BE2C (cell line): ENCODE measurements at regions not wholly inside any gene's neighbourhood (a gene's known extent, or its start where the extent isn't known, plus 50 kb on each side); places are given as distances from the start of the nearest gene placed in this dataset.
"Not testable (repeated sequence)": the region's sequence is repeated elsewhere in the genome, so short reads cannot be mapped to it uniquely, and the experiment has no call there.

ENCODE experiments used
- DNase-seq: peaks from one replicate; pipeline ENCODE4 v3.0.0-alpha.2; 2020
- H3K27me3 ChIP-seq: fragments of 250-450 bp; sonication (Bioruptor Pico); 2 replicates; pipeline ENCODE4 v1.5.1; 2020; ENCODE audit warnings: mild to moderate bottlenecking
- H3K36me3 ChIP-seq: fragments of 250-450 bp; sonication (Bioruptor Pico); 2 replicates; pipeline ENCODE4 v1.5.1; 2020; ENCODE audit warnings: mild to moderate bottlenecking
- H3K4me1 ChIP-seq: fragments of 250-450 bp; sonication (Bioruptor Pico); 2 replicates; pipeline ENCODE4 v1.5.1; 2020
- H3K4me3 ChIP-seq: 2 replicates; pipeline ENCODE4 v1.5.1; 2011; ENCODE audit warnings: low read depth, low read length
- H3K9me3 ChIP-seq: fragments of 250-450 bp; sonication (Bioruptor Pico); 2 replicates; pipeline ENCODE4 v1.5.1; 2020
- TF ChIP-seq, protein P1 (sequence below): IDR thresholded peaks from 2 replicates; pipeline ENCODE4 v1.5.1; 2012; ENCODE audit warnings: mild to moderate bottlenecking, low read depth, low read length

DNA sequence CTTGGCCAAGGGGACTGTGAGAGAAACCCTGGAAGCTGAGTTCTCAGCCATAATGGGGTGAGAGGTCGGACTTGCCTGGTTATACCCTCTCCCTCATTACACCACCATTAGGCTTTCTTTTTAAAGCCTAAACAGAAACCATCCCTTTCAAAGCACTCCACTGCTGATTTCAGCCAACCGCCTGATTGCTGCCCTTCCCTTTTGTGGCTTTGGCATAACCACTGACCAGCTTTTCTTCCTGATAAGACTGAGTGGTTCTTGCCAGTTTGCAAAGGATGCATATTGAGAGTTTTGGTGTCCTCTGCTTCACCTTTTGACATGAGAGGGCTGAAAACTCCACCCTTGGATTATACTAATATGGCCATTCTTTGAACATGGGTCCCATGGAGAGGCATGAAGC, 308.2 kb upstream of the GOT2 start:
- no peak overlapping the region for H3K4me3 ChIP-seq
- DNase-seq = no peak
- H3K9me3 ChIP-seq = no peaks in the 10 kb centered on the region
- no peaks in the 10 kb centered on the region for H3K4me1 ChIP-seq
- H3K36me3 ChIP-seq = no peaks in the 10 kb centered on the region
- no peaks in the 10 kb centered on the region for H3K27me3 ChIP-seq
- TF ChIP-seq, protein P1, sequence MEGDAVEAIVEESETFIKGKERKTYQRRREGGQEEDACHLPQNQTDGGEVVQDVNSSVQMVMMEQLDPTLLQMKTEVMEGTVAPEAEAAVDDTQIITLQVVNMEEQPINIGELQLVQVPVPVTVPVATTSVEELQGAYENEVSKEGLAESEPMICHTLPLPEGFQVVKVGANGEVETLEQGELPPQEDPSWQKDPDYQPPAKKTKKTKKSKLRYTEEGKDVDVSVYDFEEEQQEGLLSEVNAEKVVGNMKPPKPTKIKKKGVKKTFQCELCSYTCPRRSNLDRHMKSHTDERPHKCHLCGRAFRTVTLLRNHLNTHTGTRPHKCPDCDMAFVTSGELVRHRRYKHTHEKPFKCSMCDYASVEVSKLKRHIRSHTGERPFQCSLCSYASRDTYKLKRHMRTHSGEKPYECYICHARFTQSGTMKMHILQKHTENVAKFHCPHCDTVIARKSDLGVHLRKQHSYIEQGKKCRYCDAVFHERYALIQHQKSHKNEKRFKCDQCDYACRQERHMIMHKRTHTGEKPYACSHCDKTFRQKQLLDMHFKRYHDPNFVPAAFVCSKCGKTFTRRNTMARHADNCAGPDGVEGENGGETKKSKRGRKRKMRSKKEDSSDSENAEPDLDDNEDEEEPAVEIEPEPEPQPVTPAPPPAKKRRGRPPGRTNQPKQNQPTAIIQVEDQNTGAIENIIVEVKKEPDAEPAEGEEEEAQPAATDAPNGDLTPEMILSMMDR = no peak

GRCh38 chr16:59039066-59039720, 305.1 kb upstream of the GOT2 start:
- H3K9me3 ChIP-seq = no peaks in the 10 kb centered on the region
- H3K4me1 ChIP-seq = no peaks in the 10 kb centered on the region
- no peak for DNase-seq
- H3K4me3 ChIP-seq = no peak overlapping the region
- no peaks in the 10 kb centered on the region for H3K36me3 ChIP-seq
- H3K27me3 ChIP-seq = no peaks in the 10 kb centered on the region
- TF ChIP-seq, protein P1 = no peak

DNA sequence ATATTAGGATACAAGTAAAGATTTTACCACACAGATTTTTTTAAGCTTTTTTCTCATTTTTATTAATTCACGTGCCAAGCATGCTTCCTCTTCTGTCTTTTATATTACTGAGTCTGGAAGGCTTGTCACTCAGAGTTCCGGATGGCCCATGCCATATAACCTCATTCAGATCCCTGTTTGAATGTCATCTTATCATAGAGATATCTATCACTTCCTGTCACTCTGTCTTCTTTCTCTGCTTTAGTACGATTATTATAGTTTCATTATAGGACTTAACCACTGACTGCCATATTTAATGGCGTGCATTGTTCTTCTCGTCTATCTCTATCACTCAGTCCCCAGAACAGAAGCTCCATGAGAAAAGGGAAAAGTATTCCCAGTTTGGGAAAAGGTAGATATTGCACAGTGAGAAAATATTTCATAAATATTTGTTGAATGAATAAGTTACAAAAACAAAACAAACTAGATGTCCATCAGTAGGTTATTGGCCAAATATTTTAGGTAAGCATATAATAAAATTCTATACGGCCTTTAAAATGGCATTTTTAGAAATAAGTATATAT, 296.9 kb upstream of the GOT2 start:
- DNase-seq = no peak
- no peaks in the 10 kb centered on the region for H3K36me3 ChIP-seq
- H3K4me1 ChIP-seq = no peaks in the 10 kb centered on the region
- TF ChIP-seq, protein P1 = no peak
- no peaks in the 10 kb centered on the region for H3K27me3 ChIP-seq
- no peaks in the 10 kb centered on the region for H3K9me3 ChIP-seq
- H3K4me3 ChIP-seq = no peak overlapping the region

DNA sequence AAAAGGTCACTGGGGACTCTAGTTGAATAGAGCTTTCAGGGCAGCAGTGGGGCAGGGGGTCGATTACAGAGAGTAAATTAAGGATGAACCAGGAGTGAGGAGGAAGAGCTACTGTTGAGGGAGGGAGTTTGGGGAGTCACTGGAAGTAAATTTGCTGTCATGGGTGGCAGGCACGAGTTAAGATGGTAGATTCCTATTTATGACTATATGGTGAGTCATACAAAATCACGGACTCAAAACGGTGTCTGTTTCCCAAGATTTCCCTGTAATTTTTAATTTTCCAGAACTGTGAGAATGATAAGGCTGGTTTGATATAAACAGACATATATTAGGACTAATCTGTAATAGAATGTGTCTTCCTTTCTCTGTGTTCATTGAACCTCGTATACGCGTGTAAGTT, 287.6 kb upstream of the GOT2 start:
- H3K9me3 ChIP-seq = no peaks in the 10 kb centered on the region
- H3K4me1 ChIP-seq = no peaks in the 10 kb centered on the region
- no peaks in the 10 kb centered on the region for H3K36me3 ChIP-seq
- DNase-seq = no peak
- H3K27me3 ChIP-seq = no peaks in the 10 kb centered on the region
- H3K4me3 ChIP-seq = no peak overlapping the region
- TF ChIP-seq, protein P1 = no peak

DNA sequence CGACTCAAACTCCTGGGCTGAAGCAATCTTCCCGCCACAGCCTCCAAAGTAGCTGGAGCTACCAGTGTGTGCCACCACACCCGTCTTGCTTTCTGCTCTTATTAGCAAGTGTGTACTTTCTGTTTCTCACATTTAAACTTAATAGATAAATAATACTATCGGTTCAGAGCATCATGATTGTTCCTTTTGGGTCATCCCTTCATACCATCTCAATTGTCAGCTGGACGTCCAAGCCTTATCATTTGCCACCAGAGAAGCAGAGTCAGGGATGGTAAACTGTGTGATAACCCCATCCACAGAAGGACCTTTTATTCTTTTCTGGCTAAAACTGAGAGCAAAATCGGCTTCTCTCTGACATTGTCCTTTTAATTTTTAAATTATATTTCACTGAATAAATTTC, 279.8 kb upstream of the GOT2 start:
- no peaks in the 10 kb centered on the region for H3K36me3 ChIP-seq
- DNase-seq = no peak
- H3K27me3 ChIP-seq = no peaks in the 10 kb centered on the region
- TF ChIP-seq, protein P1 = no peak
- H3K4me1 ChIP-seq = no peaks in the 10 kb centered on the region
- no peaks in the 10 kb centered on the region; the same call in 1 of the 2 replicates for H3K9me3 ChIP-seq
- H3K4me3 ChIP-seq = no peak overlapping the region

GRCh38 chr16:58999762-59000161, 265.6 kb upstream of the GOT2 start:
- TF ChIP-seq, protein P1 = no peak
- Histone ChIP-seq H3K36me3 (no peaks in the 10 kb centered on the region), H3K4me1 (no peaks in the 10 kb centered on the region), H3K4me3 (no peak overlapping the region), H3K27me3 (no peaks in the 10 kb centered on the region), H3K9me3 (no peaks in the 10 kb centered on the region)
- no peak for DNase-seq

DNA sequence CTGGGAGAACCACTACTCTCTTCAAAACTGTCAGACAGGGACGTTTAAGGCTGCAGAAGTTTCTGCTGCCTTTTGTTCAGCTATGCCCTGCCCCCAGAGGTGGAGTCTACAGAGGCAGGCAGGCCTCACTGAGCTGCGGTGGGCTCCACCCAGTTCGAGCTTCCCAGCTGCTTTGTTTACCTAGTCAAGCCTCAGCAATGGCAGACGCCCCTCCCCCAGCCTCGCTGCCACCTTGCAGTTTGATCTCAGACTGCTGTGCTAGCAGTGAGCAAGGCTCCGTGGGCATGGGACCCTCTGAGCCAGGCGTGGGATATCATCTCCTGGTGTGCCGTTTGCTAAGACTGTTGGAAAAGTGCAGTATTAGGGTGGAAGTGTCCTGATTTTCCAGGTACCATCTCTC, 258.6 kb upstream of the GOT2 start:
- not testable (repeated sequence) for H3K36me3 ChIP-seq, H3K4me3 ChIP-seq, H3K9me3 ChIP-seq, H3K27me3 ChIP-seq, H3K4me1 ChIP-seq, DNase-seq

- H3K27me3 ChIP-seq, H3K9me3 ChIP-seq, H3K36me3 ChIP-seq, H3K4me3 ChIP-seq, H3K4me1 ChIP-seq, DNase-seq: not testable (repeated sequence)
Measured at GRCh38 chr16:58983181-58983965, 249.3 kb upstream of the GOT2 start.
